K562 (cell line): ENCODE measurements at regions not wholly inside any gene's neighbourhood (a gene's known extent, or its start where the extent isn't known, plus 50 kb on each side); places are given as distances from the start of the nearest gene placed in this dataset.

ENCODE experiments used
- CHD2 ChIP-seq: IDR thresholded peaks from 2 replicates; pipeline ENCODE4 v1.6.1; 2011; ENCODE audit warnings: low read depth, low read length
- HMBOX1 ChIP-seq: sonication (generic); IDR thresholded peaks from 2 replicates; pipeline ENCODE4 v1.6.1; 2016
- HMG20A ChIP-seq: fragments of 450-650 bp; formaldehyde crosslinking; conservative IDR thresholded peaks from 2 replicates; pipeline ENCODE4 v1.4.0; 2020; ENCODE audit warnings: mild to moderate bottlenecking, mixed read lengths
- MGA ChIP-seq: fragments of 450-650 bp; IDR thresholded peaks from 2 replicates; pipeline ENCODE4 v1.6.1; 2016; ENCODE audit warnings: mild to moderate bottlenecking, moderate library complexity
- PBX2 ChIP-seq, 2 experiments: IDR thresholded peaks in 1 of 2; conservative IDR thresholded peaks in 1 of 2; 2 replicates each; pipeline ENCODE4 v1.6.1; 2016; ENCODE audit warnings: low read depth in 2 of 2, mild to moderate bottlenecking in 1 of 2, missing compliant biosample characterization in 1 of 2, missing genetic modification characterization in 1 of 2, moderate library complexity in 1 of 2
- PML ChIP-seq: IDR thresholded peaks from 2 replicates; pipeline ENCODE4 v1.6.1; 2012; ENCODE audit warnings: low read length, inconsistent platforms
- PRMT5 ChIP-seq: sonication (generic); formaldehyde crosslinking; IDR thresholded peaks from 2 replicates; pipeline ENCODE4 v1.5.0; 2020; ENCODE audit warnings: missing genetic modification reagents
- SAP30 ChIP-seq: fragments of 200-600 bp; sonication (generic); IDR thresholded peaks from 2 replicates; pipeline ENCODE4 v1.6.1; 2012; ENCODE audit warnings: borderline replicate concordance, low read depth, mild to moderate bottlenecking, moderate library complexity, low read length, control low read depth, inconsistent platforms; ENCODE audit not compliant: insufficient read depth, poor library complexity, severe bottlenecking
- TCF3 ChIP-seq: sonication (generic); formaldehyde crosslinking; IDR thresholded peaks from 2 replicates; pipeline ENCODE4 v1.4.0; 2020; ENCODE audit warnings: mild to moderate bottlenecking, missing genetic modification reagents
- ZBTB2 ChIP-seq: fragments of 450-650 bp; IDR thresholded peaks from 2 replicates; pipeline ENCODE4 v1.6.1; 2016; ENCODE audit warnings: antibody characterized with exemption
- ZNF165 ChIP-seq: fragments of 250-450 bp; sonication (Bioruptor Pico); IDR thresholded peaks from 2 replicates; pipeline ENCODE4 v1.4.0; 2020; ENCODE audit warnings: borderline replicate concordance
- ZNF3 ChIP-seq: fragments of 250-450 bp; sonication (Bioruptor Pico); IDR thresholded peaks from 2 replicates; pipeline ENCODE4 v1.5.0; 2021; ENCODE audit warnings: mild to moderate bottlenecking, moderate library complexity

GRCh38 chrX:15977644-15978043 is 123.0 kb upstream of the AP1S2 start (continued):
- TF ChIP-seq PRMT5 (CRISPR knock-in tag) (no peak), SAP30 (no peak), ZNF165 (CRISPR knock-in tag) (no peak), ZBTB2 (no peak), ZNF3 (no peak), HMBOX1 (no peak), HMG20A (CRISPR knock-in tag) (0 out of 2 replicates have a peak, but pooled peaks have one; percentile 36), PML (0 out of 2 replicates have a peak, but pooled peaks have one; percentile 28), MGA (no peak), CHD2 (no peak), TCF3 (CRISPR knock-in tag) (peak; percentile 84), PBX2 (CRISPR knock-in tag; IDR thresholded peaks at IDR 0.05; ENCODE audit: low read depth) (no peak), PBX2 (tag; conservative IDR thresholded peaks at IDR 0.05; ENCODE audit: low read depth) (peak; percentile 54; the same call in 1 of the 2 replicates)
